HFF-Myc (cell line): ENCODE measurements at regions not wholly inside any gene's neighbourhood (a gene's known extent, or its start where the extent isn't known, plus 50 kb on each side); places are given as distances from the start of the nearest gene placed in this dataset.

Experiments
- DNase-seq: peaks from one replicate; pipeline ENCODE4 v3.0.0-alpha.2; 2011; ENCODE audit warnings: low read depth; ENCODE audit errors: extremely low read depth
- H3K4me3 ChIP-seq: replicated peaks from 2 replicates; pipeline ENCODE4 v1.5.1; 2011; ENCODE audit warnings: low read depth, mild to moderate bottlenecking, control low read depth, low read length
- TF ChIP-seq, protein P1 (sequence below): IDR thresholded peaks from 2 replicates; pipeline ENCODE4 v1.5.1; 2012; ENCODE audit warnings: mild to moderate bottlenecking, low read depth, low read length, control low read depth; ENCODE audit errors: missing control alignments

DNA sequence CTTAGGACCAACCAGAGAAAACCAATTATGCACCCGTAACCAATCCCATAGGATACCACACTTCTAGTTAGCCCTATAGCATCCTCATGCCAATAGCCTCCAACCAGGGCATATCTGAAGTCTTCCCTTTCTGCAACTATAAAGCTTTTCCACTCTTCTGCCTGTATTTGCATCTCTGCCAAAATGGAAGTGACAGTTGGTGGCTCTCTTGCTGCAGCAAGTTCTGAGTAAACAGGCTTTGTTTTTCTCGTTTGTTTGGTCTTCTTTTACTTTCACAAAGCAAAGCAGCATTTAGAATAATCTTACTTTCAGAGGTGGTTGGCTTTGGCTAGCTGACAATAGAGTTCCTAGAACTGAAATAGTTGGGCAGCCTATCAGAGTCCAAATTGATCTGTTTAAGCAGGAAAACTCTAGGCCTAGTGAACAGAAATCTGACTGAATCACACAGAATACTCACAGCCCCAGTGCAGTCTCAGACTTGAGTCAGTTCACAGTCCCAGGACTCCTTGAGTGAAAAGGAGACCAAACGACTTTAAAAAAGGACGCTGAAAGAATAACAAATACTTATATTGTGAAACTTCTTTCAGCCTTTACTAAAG lies 1029.7 kb upstream of the LRFN5 start:
- DNase-seq, result no peak
- H3K4me3 ChIP-seq, result no peak overlapping the region
- TF ChIP-seq, protein P1, sequence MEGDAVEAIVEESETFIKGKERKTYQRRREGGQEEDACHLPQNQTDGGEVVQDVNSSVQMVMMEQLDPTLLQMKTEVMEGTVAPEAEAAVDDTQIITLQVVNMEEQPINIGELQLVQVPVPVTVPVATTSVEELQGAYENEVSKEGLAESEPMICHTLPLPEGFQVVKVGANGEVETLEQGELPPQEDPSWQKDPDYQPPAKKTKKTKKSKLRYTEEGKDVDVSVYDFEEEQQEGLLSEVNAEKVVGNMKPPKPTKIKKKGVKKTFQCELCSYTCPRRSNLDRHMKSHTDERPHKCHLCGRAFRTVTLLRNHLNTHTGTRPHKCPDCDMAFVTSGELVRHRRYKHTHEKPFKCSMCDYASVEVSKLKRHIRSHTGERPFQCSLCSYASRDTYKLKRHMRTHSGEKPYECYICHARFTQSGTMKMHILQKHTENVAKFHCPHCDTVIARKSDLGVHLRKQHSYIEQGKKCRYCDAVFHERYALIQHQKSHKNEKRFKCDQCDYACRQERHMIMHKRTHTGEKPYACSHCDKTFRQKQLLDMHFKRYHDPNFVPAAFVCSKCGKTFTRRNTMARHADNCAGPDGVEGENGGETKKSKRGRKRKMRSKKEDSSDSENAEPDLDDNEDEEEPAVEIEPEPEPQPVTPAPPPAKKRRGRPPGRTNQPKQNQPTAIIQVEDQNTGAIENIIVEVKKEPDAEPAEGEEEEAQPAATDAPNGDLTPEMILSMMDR, result no peak

- TF ChIP-seq, protein P1, result no peak
- no peak for DNase-seq
- no peak overlapping the region for H3K4me3 ChIP-seq
Measured at GRCh38 chr14:40574780-40575179, 1031.9 kb upstream of the LRFN5 start.

DNA sequence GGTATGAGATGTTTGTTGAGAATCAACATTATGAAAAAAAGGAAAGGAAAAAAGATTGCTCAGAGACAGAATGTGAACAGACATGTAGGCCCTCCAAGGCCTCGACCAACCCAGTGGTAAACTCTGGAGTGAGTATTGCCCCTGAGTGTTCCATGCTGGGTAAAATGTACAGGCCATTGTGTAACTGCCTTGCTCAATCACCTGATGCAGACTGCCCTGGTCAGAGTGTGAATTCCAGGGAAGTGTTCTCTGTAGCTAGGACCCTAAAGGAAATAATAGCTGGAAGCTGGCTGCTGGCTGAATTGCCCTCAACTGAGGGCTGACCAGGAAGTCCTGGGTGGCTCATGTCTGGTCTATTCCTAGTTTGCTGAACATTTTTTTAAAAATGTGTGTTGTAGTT lies 1081.4 kb upstream of the LRFN5 start:
- DNase-seq, result no peak
- TF ChIP-seq, protein P1, result no peak

GRCh38 chr14:40523123-40523522 lies 1083.6 kb upstream of the LRFN5 start:
- H3K4me3 ChIP-seq, result no peak overlapping the region
- no peak for DNase-seq
- TF ChIP-seq, protein P1, result no peak

More for the DNA sequence above, 1081.4 kb upstream of the LRFN5 start:
- no peak overlapping the region for H3K4me3 ChIP-seq

- no peak overlapping the region for H3K4me3 ChIP-seq
- TF ChIP-seq, protein P1, result no peak
- DNase-seq, result no peak
Measured at GRCh38 chr14:40494483-40494882, 1062.2 kb upstream of the FBXO33 start.

DNA sequence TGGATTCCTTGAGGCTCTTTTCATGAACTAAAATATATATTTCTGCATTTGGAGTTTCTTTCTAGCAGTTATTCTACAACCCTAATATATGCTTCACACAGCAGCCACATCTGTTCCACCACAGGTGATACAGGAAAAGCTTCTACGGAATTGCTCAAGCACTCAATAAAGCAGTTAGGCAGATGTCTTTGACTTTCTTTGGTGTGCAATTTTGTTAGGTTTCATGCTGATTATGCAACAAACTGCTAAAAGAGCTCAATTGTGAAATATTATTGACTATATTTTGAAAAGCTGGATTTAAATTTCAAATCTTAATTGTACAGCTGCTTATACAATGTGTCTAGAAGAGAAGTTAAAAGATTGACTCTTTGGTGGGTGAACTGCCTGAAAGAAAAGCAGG lies 1055.6 kb upstream of the FBXO33 start:
- no peak overlapping the region for H3K4me3 ChIP-seq
- TF ChIP-seq, protein P1, result no peak
- no peak for DNase-seq

DNA sequence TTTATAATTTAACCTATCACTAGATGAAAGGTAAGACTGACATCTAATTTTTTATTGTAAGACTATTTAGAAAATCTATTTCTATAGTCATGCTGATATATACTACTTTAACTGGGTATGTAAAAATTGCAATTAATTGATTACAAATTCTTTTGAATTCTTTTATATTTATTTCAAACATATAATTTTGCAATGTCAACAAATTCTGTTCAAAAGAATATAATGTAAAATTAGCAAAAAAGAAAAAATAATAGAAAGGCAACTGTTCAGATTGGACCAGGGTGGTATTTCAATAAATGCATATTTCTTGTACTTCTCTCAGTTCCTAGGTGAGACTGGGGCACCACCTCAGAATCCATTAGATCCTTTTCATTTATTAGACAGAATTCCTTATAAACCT lies 1053.5 kb upstream of the FBXO33 start:
- TF ChIP-seq, protein P1, result no peak
- no peak for DNase-seq
- no peak overlapping the region for H3K4me3 ChIP-seq
